NCI-H146 (cell line): ENCODE measurements at regions not wholly inside any gene's neighbourhood (a gene's known extent, or its start where the extent isn't known, plus 50 kb on each side); places are given as distances from the start of the nearest gene placed in this dataset.

Source experiments
- DNase-seq: peaks from one replicate; lab custom pipeline; 2025; lab: John Stamatoyannopoulos, UW

- DNase-seq, result no peak
Measured at GRCh38 chr2:223225266-223225665, 173.3 kb downstream of the KCNE4 start.

GRCh38 chr2:223226264-223226663 lies 174.3 kb downstream of the KCNE4 start:
- no peak for DNase-seq

GRCh38 chr2:223227338-223227737 lies 175.3 kb downstream of the KCNE4 start:
- DNase-seq, result no peak

GRCh38 chr2:223228871-223229270 lies 176.9 kb downstream of the KCNE4 start:
- DNase-seq, result no peak

- DNase-seq, result no peak
Measured at GRCh38 chr2:223230352-223230751, 178.4 kb downstream of the KCNE4 start.

GRCh38 chr2:223232285-223232684 lies 180.3 kb downstream of the KCNE4 start:
- DNase-seq, result no peak

- DNase-seq, result no peak
Measured at GRCh38 chr2:223232896-223233295, 180.9 kb downstream of the KCNE4 start.

- no peak for DNase-seq
Measured at GRCh38 chr2:223235986-223236385, 184.0 kb downstream of the KCNE4 start.

- no peak for DNase-seq
Measured at GRCh38 chr2:223238301-223238700, 186.3 kb downstream of the KCNE4 start.

- DNase-seq, result no peak
Measured at GRCh38 chr2:223243233-223243632, 191.2 kb downstream of the KCNE4 start.

- DNase-seq, result peak; percentile 46
Measured at GRCh38 chr2:223247136-223247535, 195.1 kb downstream of the KCNE4 start.

- DNase-seq, result no peak
Measured at GRCh38 chr2:223251656-223252229, 199.8 kb downstream of the KCNE4 start.

- DNase-seq, result no peak
Measured at GRCh38 chr2:223260681-223261080, 208.7 kb downstream of the KCNE4 start.

- no peak for DNase-seq
Measured at GRCh38 chr2:223262946-223263345, 211.0 kb downstream of the KCNE4 start.

GRCh38 chr2:223264541-223265193 lies 212.7 kb downstream of the KCNE4 start:
- DNase-seq, result no peak

- DNase-seq, result no peak
Measured at GRCh38 chr2:223267160-223267951, 215.4 kb downstream of the KCNE4 start.

- no peak for DNase-seq
Measured at GRCh38 chr2:223269386-223269785, 217.4 kb downstream of the KCNE4 start.

GRCh38 chr2:223270548-223270947 lies 218.6 kb downstream of the KCNE4 start:
- DNase-seq, result no peak

- DNase-seq, result no peak
Measured at GRCh38 chr2:223273995-223274394, 222.0 kb downstream of the KCNE4 start.

- DNase-seq, result no peak
Measured at GRCh38 chr2:223282221-223282620, 230.2 kb downstream of the KCNE4 start.

- no peak for DNase-seq
Measured at GRCh38 chr2:223283329-223283728, 231.3 kb downstream of the KCNE4 start.

GRCh38 chr2:223283771-223284170 lies 231.8 kb downstream of the KCNE4 start:
- DNase-seq, result no peak
